H9 (cell line): ENCODE measurements at regions not wholly inside any gene's neighbourhood (a gene's known extent, or its start where the extent isn't known, plus 50 kb on each side); places are given as distances from the start of the nearest gene placed in this dataset.

Experiments used
- DNase-seq: peaks from one replicate; pipeline ENCODE4 v3.0.0-alpha.2; 2017
- H2AFZ ChIP-seq: one replicate; pipeline ENCODE4 v1.6.1; 2013; ENCODE audit warnings: mild to moderate bottlenecking, low read length, control low read depth, moderate library complexity
- H2AK5ac ChIP-seq: 2 replicates; pipeline ENCODE4 v1.6.1; 2013; ENCODE audit warnings: low read length, control low read depth, mixed read lengths; ENCODE audit not compliant: insufficient read length
- H2BK120ac ChIP-seq: one replicate; pipeline ENCODE4 v1.6.1; 2013; ENCODE audit warnings: low read depth, mild to moderate bottlenecking, low read length, control low read depth, inconsistent platforms; ENCODE audit not compliant: poor library complexity, severe bottlenecking
- H2BK12ac ChIP-seq: 2 replicates; pipeline ENCODE4 v1.6.1; 2013; ENCODE audit warnings: low read length, control low read depth, mixed read lengths, low read depth; ENCODE audit not compliant: insufficient read length
- H2BK15ac ChIP-seq: 2 replicates; pipeline ENCODE4 v1.6.1; 2013; ENCODE audit warnings: low read depth, low read length, control low read depth
- H2BK20ac ChIP-seq: one replicate; pipeline ENCODE4 v1.6.1; 2013; ENCODE audit warnings: low read depth, mild to moderate bottlenecking, low read length, control low read depth, inconsistent platforms; ENCODE audit not compliant: poor library complexity, severe bottlenecking
- H2BK5ac ChIP-seq: 2 replicates; pipeline ENCODE4 v1.6.1; 2013; ENCODE audit warnings: low read length, control low read depth, mixed read lengths; ENCODE audit not compliant: insufficient read length
- H3K14ac ChIP-seq: 2 replicates; pipeline ENCODE4 v1.6.1; 2013; ENCODE audit warnings: low read length, control low read depth; ENCODE audit not compliant: insufficient read depth
- H3K18ac ChIP-seq: 2 replicates; pipeline ENCODE4 v1.6.1; 2013; ENCODE audit warnings: low read depth, mild to moderate bottlenecking, mixed read lengths, low read length, control low read depth; ENCODE audit not compliant: insufficient read length
- H3K23ac ChIP-seq: 2 replicates; pipeline ENCODE4 v1.6.1; 2013; ENCODE audit warnings: low read length, control low read depth, mixed read lengths, low read depth; ENCODE audit not compliant: insufficient read length
- H3K23me2 ChIP-seq: 2 replicates; pipeline ENCODE4 v1.6.1; 2013; ENCODE audit warnings: low read depth, mild to moderate bottlenecking, mixed read lengths, low read length, control low read depth; ENCODE audit not compliant: insufficient read length, poor library complexity, severe bottlenecking
- H3K27ac ChIP-seq: 2 replicates; pipeline ENCODE4 v1.5.1; 2013; ENCODE audit warnings: low read length, control low read depth, mixed read lengths, low read depth; ENCODE audit not compliant: insufficient read length
- H3K27me3 ChIP-seq: 2 replicates; pipeline ENCODE4 v1.6.1; 2013; ENCODE audit warnings: low read length, control low read depth, inconsistent platforms; ENCODE audit not compliant: insufficient read depth
- H3K4ac ChIP-seq: 2 replicates; pipeline ENCODE4 v1.6.1; 2013; ENCODE audit warnings: low read depth, mild to moderate bottlenecking, control low read depth, inconsistent platforms, low read length, moderate library complexity
- H3K4me1 ChIP-seq: 2 replicates; pipeline ENCODE4 v1.6.1; 2013; ENCODE audit warnings: low read length, control low read depth, inconsistent platforms; ENCODE audit not compliant: insufficient read depth
- H3K4me2 ChIP-seq: 2 replicates; pipeline ENCODE4 v1.6.1; 2013; ENCODE audit warnings: low read length, control low read depth, mixed read lengths; ENCODE audit not compliant: insufficient read length, insufficient read depth
- H3K56ac ChIP-seq: 2 replicates; pipeline ENCODE4 v1.6.1; 2013; ENCODE audit warnings: low read depth, mild to moderate bottlenecking, mixed read lengths, low read length, control low read depth; ENCODE audit not compliant: insufficient read length
- H3K79me1 ChIP-seq: 2 replicates; pipeline ENCODE4 v1.6.1; 2013; ENCODE audit warnings: low read depth, mild to moderate bottlenecking, moderate library complexity, low read length, control low read depth, inconsistent platforms; ENCODE audit not compliant: insufficient read depth, poor library complexity, severe bottlenecking
- H3K79me2 ChIP-seq: 2 replicates; pipeline ENCODE4 v1.6.1; 2013; ENCODE audit warnings: low read length, control low read depth, inconsistent platforms; ENCODE audit not compliant: insufficient read depth
- H3K9ac ChIP-seq: 2 replicates; pipeline ENCODE4 v1.6.1; 2013; ENCODE audit warnings: low read length, control low read depth, mixed read lengths; ENCODE audit not compliant: insufficient read length; ENCODE audit errors: extremely low read depth
- H3K9me3 ChIP-seq: one replicate; pipeline ENCODE4 v1.6.1; 2013; ENCODE audit warnings: low read depth, low read length, inconsistent platforms; ENCODE audit not compliant: control insufficient read depth
- H3T11ph ChIP-seq: one replicate; pipeline ENCODE4 v1.6.1; 2013; ENCODE audit warnings: mild to moderate bottlenecking, low read length, control low read depth, inconsistent platforms
- H4K20me1 ChIP-seq: one replicate; pipeline ENCODE4 v1.6.1; 2013; ENCODE audit not compliant: control insufficient read depth, insufficient read length, insufficient read depth
- H4K5ac ChIP-seq: 2 replicates; pipeline ENCODE4 v1.6.1; 2013; ENCODE audit warnings: low read depth, mild to moderate bottlenecking, mixed read lengths, low read length, control low read depth; ENCODE audit not compliant: insufficient read length
- H4K8ac ChIP-seq: replicated peaks from 2 replicates; pipeline ENCODE4 v1.6.1; 2013; ENCODE audit warnings: low read length, control low read depth, mixed read lengths, low read depth; ENCODE audit not compliant: insufficient read length
- H4K91ac ChIP-seq: 2 replicates; pipeline ENCODE4 v1.6.1; 2013; ENCODE audit warnings: low read depth, mild to moderate bottlenecking, moderate library complexity, mixed read lengths, low read length, control low read depth; ENCODE audit not compliant: insufficient read length
- H3K27ac Mint-ChIP-seq, 3 experiments: 2 replicates in 2 of 3; 3 replicates in 1 of 3; pipeline ENCODE4 v1.8.0; 2020 to 2021; ENCODE audit warnings: mixed read lengths in 3 of 3, mild to moderate bottlenecking in 1 of 3, moderate library complexity in 1 of 3
- H3K27me3 Mint-ChIP-seq: 2 replicates; pipeline ENCODE4 v1.8.0; 2021; ENCODE audit warnings: low read depth, mild to moderate bottlenecking, moderate library complexity, mixed read lengths
- H3K36me3 Mint-ChIP-seq, 3 experiments: 2 replicates in 2 of 3; 3 replicates in 1 of 3; pipeline ENCODE4 v1.8.0; 2020 to 2021; ENCODE audit warnings: low read depth in 3 of 3, mixed read lengths in 3 of 3; ENCODE audit not compliant: insufficient read depth in 1 of 3
- H3K4me1 Mint-ChIP-seq, 2 experiments: 2 replicates each; pipeline ENCODE4 v1.8.0; 2020; ENCODE audit warnings: mixed read lengths in 2 of 2
- H3K4me3 Mint-ChIP-seq, 2 experiments: 2 replicates in 1 of 2; 3 replicates in 1 of 2; pipeline ENCODE4 v1.8.0; 2020 to 2021; ENCODE audit warnings: mild to moderate bottlenecking in 2 of 2, mixed read lengths in 2 of 2, moderate library complexity in 1 of 2
- H3K9me3 Mint-ChIP-seq, 2 experiments: 2 replicates in 1 of 2; 3 replicates in 1 of 2; pipeline ENCODE4 v1.8.0; 2020; ENCODE audit warnings: mild to moderate bottlenecking in 2 of 2, mixed read lengths in 2 of 2, moderate library complexity in 1 of 2
- CTCF ChIP-seq: fragments of 200-600 bp; sonication (generic); conservative IDR thresholded peaks from 3 replicates; pipeline ENCODE4 v1.8.0; 2021; ENCODE audit warnings: antibody characterized with exemption, mild to moderate bottlenecking

GRCh38 chr5:158376679-158377078, 517.7 kb upstream of the CLINT1 start:
- Histone ChIP-seq H3K23ac (no peak overlapping the region), H3K23me2 (no peaks in the 10 kb centered on the region), H2BK20ac (no peak overlapping the region), H2AK5ac (no peak overlapping the region), H3K14ac (no peak overlapping the region), H3K4me1 (no peaks in the 10 kb centered on the region), H4K20me1 (no peaks in the 10 kb centered on the region), H2AFZ (no peak overlapping the region), H3K4ac (no peak overlapping the region), H3K9ac (no peak overlapping the region), H4K91ac (no peak overlapping the region), H3K79me2 (no peaks in the 10 kb centered on the region), H2BK120ac (no peak overlapping the region), H3K9me3 (no peaks in the 10 kb centered on the region), H3K18ac (no peak overlapping the region), H2BK5ac (no peak overlapping the region), H3K56ac (no peak overlapping the region), H3K27me3 (no peaks in the 10 kb centered on the region), H4K8ac (no peak overlapping the region), H3K79me1 (no peaks in the 10 kb centered on the region), H2BK12ac (no peak overlapping the region), H2BK15ac (no peak overlapping the region), H3T11ph (no peak overlapping the region), H4K5ac (no peak overlapping the region), H3K27ac (no peak overlapping the region), H3K4me2 (no peak overlapping the region)
- no peak for TF ChIP-seq CTCF
- Mint-ChIP-seq H3K4me1 (peaks cover 12 to 23% of the 10 kb centered on the region in 2 experiments), H3K9me3 (peaks cover 4 to 5% of the 10 kb centered on the region in 2 experiments), H3K27ac (no peak overlapping the region), H3K27me3 (peaks cover 4% of the 10 kb centered on the region), H3K36me3 (peaks cover 0 to 9% (median 2%) of the 10 kb centered on the region in 3 experiments; a peak in 4 of 7 replicates), H3K4me3 (no peak overlapping the region)
- no peak for DNase-seq
